Hematopoietic multipotent progenitor cell treated with erythropoietin and hydrocortisone succinate and interleukin-3 and kit ligand, for 6 days (in vitro differentiated cells): ENCODE measurements at regions not wholly inside any gene's neighbourhood (a gene's known extent, or its start where the extent isn't known, plus 50 kb on each side); places are given as distances from the start of the nearest gene placed in this dataset.
"Not testable (repeated sequence)": the region's sequence is repeated elsewhere in the genome, so short reads cannot be mapped to it uniquely, and the experiment has no call there.

ENCODE experiments used
- DNase-seq: peaks from one replicate; pipeline ENCODE4 v3.0.0-alpha.2; 2015

DNA sequence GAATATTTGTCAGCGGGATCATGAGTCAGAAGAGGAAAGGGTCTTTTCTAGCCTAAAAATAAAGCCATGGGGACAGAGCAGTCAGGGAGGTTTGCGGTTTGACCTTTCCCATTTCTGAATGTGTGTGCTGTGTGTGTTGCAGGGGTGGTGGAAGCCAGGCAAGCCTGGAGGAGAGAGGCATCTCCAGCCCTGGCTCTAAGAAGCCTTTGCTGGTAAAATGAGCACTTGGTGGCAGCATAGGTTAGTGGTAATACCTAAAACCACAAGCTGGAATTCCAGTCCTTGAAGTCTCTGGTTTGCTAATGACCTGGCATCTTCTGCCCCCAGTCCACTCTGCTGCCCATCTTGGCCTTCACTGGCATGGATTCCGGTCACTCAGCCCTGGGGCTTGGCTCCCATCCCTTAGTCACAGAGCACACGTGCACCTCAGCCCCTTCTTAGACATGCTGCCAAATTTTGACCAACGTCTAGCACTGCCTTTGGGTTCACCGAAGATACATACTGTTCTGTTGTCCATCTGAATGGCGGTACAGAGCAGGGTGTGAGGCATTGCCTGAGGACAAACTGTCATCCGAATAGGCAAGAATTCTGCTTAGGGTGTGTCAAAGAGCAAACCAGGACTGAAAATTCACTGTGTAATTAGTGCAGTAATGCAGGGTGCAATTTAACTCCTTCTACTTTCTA is 52.7 kb downstream of the KCNA5 start:
- DNase-seq: no peak

DNA sequence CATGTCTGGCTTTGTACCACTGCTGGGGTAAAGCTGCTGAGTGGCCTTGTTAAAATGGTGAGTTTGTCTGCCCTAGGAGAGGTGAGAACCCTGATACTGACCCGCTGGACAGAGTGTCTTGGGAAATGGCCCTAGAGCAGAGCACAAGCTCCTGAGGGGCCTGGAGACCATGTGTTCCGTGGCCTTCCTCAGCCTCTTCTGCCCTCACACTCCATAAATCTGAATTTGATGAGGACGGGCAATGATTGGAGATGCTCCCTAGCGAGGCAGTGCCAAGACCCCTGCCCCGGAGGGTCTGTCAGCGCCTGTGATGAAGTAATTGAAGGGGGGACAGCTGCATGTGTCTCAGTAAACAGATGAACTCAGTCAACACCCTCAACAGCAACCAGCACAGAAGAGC is 54.1 kb downstream of the KCNA5 start:
- no peak for DNase-seq

DNA sequence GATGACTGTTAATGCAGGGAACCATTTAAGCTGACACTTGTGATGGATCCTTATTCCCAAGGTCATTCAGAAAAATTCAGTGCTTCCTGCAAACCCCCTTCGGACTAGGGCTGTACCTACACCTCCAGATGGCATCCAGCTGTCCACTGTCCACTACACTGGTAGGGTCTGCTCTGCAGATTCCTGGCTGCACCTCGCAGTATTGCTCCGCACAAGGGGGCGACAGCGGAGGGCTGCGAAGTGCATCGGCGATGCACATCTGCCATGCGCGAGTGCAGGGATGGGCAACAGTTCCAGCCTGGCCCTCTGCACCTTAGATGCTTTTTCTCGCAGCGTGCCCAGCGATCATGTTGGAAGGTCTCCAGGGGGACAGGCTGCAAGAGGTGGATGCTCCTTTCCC is 55.5 kb downstream of the KCNA5 start:
- no peak for DNase-seq

DNA sequence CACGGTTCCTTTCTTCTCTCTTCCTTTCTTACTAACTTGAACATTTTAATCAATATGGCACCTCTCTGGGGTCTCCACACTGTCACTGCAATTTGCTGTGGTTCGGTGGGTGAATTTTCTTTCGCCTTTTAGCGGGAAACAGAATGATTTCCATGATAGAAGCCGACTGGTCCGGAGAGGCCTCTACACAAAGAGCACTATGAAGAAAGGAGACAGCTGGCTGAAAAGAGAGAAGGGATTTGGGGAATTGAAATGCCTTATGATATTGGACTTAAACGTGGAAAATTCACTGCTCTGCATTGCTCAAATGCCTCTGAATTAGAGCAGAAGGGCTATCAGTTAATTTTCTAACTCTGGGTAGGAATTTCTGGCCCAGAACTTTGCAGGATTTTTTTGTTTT is 55.9 kb downstream of the KCNA5 start:
- DNase-seq: no peak

DNA sequence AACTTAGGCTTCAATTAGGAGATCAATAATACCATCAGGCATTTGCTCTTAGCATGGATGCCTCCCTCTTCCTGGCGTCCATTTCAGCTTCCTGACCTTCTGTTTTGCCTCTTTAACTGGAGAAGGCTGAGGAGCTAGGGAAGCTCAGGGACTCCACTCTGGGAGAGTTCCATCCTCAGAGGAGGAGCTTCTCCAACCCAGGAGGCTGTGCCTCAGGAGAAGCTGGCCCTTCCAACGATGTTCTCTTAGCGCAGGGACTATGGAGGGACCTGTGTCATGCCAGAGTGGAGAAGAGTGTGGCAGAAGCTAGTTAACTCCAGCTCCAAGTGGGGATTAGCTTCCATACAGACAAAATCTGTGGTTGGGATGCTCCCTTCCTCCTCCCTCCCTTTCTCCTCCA is 58.0 kb downstream of the KCNA5 start:
- no peak for DNase-seq

DNA sequence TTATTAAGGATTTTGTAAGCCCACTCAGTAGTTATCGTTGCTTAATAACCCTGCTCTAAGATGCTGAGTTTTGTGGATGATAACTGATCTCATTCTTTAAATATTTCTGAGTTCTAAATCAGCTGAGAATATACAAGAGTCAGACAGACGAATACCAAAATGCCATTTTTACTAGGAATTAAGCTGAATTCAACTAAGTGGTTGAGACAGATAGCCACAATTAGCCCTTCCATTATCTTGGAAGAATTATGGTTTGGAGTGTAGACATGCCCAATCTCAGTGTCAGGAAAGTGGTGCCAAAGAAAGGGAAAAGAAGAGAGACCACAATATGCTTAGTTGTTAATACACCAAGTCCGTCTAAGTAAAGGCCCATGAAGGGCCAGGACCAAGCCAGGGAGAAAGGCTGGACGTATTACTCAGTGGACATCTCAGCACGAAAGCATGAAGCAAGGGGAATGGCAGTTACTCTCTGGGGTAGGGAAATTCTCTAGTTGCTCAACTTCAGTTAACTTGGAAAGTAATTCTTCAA is 58.6 kb downstream of the KCNA5 start:
- DNase-seq: no peak

DNA sequence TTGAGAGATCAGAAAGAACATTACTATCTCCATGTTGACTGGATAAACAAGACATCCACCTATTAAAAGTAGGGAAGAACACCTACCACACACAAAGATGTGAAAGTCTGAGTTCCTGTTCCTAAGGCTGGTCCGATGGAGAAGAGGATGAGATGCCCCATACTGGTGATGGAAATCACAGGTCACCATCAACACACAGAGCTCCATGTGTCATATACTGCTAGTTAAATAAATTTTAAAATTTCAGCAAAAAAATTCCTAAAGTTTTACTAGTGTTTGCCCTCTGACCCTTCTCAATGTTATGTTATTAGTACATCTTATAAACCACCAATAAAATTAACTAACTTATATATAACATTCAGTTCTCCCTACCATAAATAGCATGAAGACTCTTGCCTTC is 59.1 kb downstream of the KCNA5 start:
- DNase-seq: no peak

DNA sequence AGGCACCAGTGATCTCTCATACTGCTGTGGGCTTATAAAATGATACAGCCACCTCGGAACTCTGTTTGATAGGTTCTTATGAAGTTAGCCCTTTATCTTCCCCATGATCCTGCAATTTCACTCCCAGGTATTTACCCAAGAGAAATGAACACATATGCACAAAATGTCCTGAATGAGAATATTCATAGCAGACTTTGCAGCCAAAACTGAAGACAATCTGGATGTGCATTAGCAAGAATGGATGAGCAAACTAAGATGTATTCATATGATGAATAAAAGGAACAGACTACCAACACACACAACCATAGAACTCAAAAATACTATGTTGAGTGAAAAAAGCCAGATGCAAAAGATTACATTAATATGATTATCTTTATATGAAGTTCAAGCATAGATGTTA is 66.7 kb downstream of the KCNA5 start:
- DNase-seq: no peak

DNA sequence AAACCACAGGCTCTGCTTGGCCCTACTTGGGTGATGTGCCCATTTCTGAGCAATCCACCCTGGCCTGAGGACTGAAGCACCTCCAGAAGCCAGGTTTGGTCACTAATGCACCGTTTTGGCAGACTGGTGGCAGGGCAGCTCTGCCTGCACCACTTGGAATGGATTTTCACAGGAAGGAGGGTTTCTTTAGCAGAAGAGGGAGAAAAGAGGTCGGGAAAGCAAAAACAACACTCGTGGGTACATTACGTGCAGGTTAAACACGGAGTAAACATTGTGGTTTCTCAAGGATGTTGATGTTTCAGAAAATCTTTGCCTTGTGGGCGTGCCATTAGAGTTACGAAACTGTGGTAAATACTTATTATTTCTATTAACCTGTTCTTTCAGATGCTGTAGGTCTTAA is 70.8 kb downstream of the KCNA5 start:
- no peak for DNase-seq

DNA sequence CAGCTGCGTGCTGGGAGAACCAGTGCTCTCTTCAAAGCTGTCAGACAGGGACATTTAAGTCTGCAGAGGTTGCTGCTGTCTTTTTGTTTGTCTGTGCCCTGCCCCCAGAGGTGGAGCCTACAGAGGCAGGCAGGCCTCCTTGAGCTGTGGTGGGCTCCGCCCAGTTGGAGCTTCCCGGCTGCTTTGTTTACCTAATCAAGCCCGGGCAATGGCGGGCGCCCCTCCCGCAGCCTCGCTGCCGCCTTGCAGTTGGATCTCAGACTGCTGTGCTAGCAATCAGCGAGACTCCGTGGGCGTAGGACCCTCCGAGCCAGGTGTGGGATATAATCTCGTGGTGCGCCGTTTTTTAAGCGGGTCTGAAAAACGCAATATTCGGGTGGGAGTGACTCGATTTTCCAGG is 78.1 kb downstream of the KCNA5 start:
- DNase-seq: not testable (repeated sequence)

DNA sequence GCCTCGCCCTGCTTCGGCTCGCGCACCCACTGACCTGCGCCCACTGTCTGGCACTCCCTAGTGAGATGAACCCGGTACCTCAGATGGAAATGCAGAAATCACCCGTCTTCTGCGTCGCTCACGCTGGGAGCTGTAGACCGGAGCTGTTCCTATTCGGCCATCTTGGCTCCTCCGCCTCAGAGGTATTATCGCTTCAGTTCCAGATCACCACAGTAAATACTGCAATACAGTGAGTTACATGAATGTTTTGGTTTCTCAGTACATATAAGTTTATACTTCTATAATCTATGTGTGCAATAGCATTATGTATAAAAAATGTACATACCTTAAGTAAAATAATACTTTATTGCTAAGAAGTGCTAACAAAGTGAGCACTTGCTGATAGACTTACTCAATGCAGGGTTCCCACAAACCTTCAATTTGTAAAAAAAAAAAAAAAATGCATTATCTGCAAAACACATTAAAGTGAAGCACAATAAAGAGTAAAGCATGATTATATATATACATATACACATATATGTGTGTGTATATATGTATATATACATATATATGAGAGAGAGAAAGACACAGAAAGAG is 78.7 kb downstream of the KCNA5 start:
- DNase-seq: not testable (repeated sequence)

DNA sequence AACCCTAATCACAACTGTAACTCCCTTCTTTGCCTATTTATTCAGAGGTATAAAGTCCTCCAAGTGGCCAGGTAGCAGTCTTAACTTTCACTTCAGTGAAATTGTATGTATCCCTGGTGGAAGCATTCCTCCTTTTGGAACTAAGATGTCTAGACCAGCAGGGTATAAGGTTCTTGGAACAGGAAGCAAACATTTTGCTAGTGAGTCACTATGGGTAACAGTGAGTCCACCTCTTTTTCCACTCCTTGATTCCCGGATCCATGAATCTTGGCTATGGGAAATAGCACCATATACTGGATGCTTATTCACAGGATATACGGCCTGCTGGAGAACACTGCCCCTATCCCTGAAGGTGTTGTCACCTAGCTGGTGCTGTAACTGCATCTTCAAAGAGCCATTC is 80.2 kb downstream of the KCNA5 start:
- DNase-seq: no peak

DNA sequence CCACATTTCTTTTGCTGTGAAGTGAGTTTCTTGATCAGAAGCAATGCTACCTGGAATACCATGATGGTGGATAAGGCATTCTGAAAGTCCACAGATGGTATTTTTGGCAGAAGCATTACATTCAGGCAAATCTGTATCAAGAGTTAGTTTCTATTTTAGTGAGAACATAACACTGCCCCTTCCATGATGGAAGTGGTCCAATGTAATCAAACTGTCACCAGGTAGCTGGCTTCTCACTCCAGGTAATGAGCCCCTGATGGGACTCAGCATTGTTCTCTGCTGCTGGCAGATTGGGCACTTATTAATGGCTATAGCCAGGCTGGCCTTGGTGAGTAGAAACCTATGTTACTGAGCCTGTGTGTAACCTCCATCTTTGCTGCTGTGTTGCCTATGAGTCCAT is 80.7 kb downstream of the KCNA5 start:
- no peak for DNase-seq

DNA sequence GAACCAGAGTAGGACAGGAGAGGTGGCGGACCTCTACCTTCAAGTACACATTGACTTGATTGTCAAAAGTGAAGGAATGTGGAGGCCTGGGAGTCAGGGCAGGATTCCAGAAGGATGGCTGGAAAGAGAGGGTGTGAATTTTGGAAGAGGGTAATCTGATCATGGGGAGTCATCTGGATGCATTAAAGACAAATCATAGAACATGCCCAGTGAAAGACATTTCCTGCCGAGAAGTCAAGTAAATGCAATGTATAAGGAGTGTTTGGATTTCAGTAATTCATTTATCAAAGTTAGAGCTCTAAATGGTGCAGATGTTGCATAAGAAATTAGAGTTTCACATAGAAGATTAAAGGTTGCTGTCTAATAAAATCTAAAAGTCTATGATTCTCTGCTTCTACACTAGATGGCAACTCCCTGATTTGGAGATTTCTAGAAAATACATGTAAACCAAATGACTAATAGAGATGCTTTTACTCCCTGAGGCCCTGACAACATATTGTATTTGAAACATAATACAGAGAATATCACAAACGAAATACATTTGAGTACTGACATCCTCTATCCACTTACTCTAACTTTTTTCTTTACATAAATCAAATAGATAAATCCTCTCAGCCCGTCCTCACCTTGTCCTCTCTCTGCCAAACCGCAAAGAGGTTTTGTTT is 91.3 kb downstream of the KCNA5 start:
- no peak for DNase-seq

DNA sequence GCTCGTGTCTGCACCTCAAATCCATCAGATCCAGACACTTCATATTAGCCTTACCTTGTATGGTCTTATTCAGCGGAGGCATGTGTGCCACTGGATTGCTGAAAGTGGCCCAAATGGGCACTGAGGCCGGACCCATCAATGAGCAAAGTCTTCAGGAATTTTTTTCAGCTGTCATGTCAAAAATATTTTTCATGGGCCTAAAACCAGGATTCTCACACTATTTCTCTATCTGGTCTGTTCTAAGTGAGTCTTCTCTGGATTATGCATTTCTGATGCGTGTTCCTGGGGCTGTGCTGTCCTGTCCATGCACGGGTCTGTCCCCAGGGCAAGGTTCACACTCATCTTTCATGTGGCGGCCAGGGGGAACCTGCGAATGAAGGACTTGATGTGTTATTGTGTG is 94.6 kb downstream of the KCNA5 start:
- no peak for DNase-seq

DNA sequence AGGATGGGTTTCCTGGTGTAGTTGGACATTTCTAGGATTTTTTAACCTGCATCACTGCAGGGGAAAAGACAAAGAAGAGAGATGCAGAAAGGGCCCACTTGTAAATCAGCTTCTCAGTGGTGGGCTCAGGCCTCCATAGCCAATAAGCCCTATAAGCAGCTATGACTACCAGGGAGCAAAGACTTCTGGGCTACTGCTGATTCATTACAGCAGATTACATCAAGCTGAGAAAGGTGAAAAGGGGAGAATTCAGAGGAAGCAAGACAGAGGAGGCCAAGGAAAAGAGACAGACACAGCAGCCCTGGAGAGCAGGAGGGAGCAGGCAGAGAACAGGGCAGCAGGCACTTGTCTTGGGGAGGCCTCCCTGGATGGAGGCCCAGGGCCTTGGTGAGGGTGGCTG is 95.2 kb downstream of the KCNA5 start:
- no peak for DNase-seq

DNA sequence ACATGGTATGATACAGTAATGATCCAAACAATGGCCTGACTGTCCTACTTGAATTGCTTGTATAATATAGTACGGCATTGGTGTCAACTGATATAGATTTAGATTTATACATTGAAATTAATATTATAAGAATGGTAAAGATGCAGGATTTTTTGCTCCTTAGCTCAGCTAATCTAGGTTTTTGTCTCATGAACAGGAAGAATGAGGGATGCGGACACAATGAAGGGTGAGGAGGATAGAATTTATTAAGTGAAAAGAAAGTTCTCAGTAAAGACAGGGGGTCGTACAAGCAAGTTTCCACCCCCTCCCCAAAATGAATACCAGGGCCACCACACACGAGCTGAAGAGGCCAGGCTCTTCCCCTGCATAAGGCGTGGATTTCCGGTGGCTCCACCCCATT is 96.1 kb downstream of the KCNA5 start:
- no peak for DNase-seq

DNA sequence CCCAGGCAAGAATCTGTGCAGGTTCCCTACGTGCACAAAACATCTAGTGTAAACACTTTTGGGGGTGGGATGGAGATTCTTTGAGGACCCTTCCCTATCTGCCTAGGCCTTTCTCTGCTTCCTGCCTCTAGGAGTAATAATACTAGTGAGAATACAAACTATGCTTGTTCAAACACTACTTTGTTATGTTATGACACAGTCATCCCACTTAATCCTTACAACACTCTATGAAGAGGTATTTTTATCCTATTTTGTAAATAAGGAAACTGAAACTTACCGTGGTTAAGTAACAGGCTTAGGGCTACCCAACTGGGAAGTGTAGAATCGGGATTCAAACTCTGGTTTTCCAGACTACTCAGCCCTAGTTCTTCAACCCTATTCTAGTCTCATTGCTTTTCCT is 96.5 kb downstream of the KCNA5 start:
- DNase-seq: no peak

DNA sequence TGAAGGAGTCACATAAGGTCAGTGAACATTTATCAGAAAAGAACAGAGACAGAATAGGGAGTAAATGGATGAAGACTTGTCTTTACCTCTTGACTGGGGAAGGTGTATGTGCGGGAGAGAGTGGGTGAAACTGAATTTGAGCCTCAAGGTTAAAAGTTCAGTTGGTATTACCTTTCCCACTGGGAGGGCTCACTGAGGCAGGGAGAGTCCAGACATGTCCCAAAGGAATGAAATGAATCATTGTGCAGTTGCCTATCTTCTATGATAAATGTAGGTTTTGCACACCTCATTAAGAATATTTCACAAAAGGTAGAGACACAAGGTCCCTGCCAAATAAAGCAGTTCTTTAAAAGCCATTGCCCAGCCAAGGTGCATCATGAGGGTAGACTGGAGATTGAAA is 105.2 kb downstream of the KCNA5 start:
- DNase-seq: no peak

DNA sequence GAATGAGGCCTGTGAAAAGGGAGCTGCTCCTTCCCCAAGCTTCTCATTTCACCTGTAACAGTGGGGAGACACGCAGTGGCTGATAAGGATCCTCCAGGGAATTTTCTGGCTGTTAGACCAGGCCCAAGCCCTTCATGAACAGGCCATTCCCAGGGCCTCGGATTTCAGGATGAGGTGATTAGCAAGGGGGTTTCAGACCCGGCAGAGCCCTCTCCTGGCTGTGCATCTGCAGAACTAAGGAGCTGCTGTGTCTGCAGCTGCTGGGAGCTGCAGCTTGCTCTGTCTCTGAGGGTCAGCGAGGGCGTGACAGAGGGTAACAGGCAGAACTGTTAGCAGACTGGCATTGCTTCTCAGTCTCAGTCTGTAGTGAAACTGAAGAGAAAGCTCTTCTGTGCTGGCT is 110.4 kb downstream of the KCNA5 start:
- DNase-seq: no peak

DNA sequence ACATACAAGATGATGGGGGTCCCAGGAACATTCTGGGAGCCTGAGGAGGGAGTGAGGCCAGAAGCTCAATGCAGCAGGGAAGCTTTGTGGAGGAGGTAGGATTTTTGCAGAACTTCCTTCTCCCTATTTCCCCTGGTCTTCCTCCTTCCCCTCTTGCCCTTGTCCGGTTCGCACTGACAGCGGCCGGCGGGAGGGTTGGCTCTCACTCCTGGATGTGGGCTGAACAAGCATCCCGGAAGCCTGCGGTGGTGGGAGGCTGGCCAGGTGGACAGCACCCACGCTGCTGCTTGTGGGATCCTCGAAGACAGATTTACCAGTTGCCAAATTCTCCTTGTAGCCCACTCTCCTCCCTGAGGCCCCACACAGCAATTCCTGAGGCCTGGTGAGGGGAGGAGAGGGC is 112.2 kb downstream of the KCNA5 start:
- DNase-seq: no peak

DNA sequence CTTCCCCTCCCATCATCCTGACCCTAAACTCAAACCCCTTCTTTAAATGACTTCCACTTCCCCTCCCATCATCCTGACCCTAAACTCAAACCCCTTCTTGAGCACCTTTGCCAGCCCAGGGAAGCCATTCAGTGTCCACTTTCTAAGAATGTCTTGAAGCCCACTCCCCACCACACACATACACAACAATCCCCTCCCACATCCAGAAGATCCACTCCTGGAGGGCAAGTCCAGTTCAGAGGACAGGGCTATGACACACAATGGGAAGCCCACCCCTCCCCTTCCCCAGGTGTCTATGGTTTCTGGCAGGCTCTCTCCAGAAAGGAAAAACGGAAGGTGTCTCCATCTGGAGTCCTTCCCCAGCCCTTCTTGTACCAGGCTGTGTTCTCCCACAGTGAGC is 117.1 kb downstream of the KCNA5 start:
- no peak for DNase-seq

DNA sequence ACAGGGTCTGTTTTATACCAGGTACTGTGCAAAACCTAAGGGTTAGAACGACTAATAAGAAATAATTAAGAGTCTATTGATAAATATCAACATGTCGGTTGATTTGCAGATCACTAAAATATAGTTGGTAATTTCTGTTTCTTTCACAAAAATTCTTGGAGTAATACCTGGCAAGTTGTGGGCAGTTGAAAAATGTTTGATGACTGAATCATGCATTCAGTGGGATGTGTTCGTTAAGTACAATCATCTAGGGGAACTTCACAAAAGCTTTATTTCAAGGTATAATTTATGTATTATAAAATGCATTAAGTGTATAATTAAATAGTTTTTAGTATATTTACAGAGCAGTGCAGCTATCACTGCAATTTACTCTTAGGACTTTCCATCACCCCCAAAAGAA is 120.0 kb downstream of the KCNA5 start:
- DNase-seq: no peak

DNA sequence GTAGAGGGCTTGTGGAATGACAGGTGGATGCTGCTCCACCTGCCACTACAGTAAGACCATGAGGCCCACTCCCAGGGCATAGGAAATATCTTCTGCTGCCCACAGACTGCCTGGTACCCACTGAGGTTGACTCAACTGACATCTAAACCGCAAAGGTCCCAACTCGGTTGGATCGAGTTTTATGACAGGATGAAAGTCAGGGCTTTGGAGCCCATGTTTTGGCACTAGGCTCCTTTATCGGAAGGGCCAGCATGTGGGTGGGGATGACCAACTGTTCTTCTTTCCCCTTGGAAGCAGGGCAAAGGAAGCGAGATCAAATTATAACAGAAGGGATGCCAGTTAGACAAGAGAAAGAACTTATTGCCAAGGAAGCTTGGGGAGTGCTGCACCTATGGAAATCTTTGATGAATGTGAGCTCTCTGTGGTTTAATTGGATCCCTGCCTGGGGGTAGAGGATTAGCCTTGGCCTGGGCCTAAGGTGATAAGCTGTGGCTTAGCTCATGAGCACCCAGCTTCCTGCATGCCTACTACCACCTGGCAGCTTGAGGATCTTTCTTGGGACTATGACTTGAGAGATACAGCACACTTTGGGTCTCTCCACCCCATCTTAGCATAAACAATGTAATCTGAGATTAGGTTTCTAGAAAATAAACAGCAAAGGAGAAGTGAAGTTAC is 121.8 kb downstream of the KCNA5 start:
- no peak for DNase-seq
